NCI-H2107 treated with DMSO at 0.1 percent for 48 hours (cell line): ENCODE measurements at regions not wholly inside any gene's neighbourhood (a gene's known extent, or its start where the extent isn't known, plus 50 kb on each side); places are given as distances from the start of the nearest gene placed in this dataset.

Experiments
- DNase-seq: peaks from one replicate; lab custom pipeline; 2025; ENCODE audit not compliant: unreplicated experiment; lab: John Stamatoyannopoulos, UW

- no peak for DNase-seq
Measured at GRCh38 chr2:16566701-16567100, 98.9 kb downstream of the CYRIA start.

GRCh38 chr2:16565481-16565880 is 100.2 kb downstream of the CYRIA start:
- DNase-seq = no peak

DNA sequence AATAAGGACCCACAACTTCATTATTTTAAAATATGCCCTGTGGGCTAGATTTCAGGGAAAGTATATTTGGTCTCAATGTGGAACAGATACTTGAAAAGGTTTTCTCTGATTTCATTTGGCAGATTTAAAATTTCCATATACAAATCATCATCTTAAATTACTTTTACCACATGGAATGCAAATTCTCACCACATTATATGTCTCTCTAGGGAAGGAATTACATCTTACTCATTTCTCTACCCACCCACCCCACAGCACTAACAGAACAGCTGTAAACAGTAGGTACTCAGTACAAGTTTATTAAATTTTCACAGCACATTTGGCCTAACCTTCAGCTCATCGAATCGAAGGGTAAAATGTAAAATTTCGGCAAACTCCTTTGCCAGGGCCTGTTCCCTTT is 104.0 kb downstream of the CYRIA start:
- no peak for DNase-seq

DNA sequence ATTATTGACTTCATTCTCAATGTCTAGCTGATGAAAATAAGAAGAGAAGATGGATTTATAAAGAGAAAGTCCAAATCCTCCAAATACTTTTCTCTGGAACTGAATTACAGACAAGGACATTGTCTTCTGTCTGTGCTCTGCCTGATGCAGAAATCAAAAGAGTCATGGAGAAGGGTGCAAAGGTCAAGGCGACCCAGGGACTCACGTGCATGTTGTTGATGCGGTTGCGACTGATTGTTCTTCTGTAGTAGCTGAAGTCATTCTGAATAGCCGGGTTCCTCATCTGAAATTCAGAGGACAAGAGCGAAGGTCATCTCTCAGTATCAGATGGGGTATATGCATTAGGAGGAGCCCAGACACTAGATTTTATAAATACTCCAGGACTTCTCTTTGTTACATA is 104.4 kb downstream of the CYRIA start:
- no peak for DNase-seq

GRCh38 chr2:16559278-16560067 is 106.2 kb downstream of the CYRIA start:
- DNase-seq = no peak

GRCh38 chr2:16554060-16554583 is 111.5 kb downstream of the CYRIA start:
- DNase-seq = no peak

DNA sequence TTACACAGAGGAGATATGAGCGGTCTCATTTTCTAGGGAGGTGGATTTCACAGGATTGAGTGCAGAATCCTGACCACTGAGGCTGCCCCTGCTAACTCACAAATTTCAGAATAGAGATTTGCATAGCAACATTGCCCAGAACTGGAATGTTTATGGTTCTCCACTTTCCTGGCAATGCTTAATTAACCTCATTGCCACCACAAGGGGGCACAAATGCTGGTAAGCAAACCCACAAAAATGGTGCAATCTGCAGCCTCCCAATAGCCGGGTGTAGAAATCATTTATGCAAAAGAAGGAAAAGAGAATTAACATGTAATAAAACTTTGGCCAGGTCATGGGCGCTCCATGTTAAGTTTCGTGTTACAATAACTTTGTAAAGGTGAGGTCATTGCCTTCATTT is 112.4 kb downstream of the CYRIA start:
- no peak for DNase-seq

GRCh38 chr2:16552202-16552601 is 113.4 kb downstream of the CYRIA start:
- DNase-seq = no peak

- no peak for DNase-seq
Measured at GRCh38 chr2:16548036-16548435, 117.6 kb downstream of the CYRIA start.

DNA sequence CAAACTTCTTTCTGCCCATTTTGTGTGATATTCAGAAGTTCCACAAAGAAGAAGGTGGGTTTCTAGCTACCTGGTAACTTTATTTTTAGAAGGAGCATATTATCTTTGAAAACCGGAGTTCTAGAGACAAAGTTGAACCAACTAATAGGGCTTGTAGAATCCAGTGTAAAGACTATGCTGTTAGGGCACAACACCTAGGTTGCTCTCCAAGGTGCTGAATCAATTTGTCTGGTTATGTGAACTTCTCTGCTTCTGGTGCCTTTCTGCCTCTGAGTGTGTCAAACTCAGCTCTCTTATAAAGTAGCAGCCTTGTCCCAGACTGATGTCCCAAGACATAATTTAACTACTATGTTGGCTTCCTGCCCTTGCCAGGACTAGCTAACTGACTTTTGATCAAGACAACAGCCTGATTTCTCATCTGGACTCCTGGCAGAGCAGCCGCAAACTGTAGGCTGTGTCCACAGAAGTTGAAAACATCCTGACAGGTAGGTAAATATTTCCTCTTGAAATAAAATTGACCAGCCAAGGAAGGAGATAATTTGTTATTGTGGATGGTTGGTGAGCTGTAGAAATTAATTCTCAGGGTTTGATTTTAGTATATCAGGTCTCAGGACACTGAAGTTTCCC is 119.4 kb downstream of the CYRIA start:
- no peak for DNase-seq

DNA sequence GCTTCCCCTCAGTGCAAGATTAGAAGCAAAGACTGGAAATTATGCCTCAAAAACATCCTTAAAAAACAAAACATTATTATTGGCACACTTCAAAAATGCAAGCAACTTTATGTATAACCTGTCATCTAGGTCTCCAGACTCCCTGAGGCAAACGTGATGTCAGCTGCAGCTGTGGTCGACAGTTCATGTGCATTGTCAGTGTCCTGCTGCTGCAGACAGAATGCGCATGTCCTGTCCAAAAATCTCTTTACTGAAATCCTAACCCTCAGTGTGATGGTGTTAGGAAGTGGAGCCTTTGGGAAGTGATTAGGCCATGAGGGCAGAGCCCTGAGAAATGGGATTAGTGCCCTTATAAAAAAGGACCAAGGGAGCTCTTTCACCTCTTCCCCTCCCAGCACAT is 126.9 kb downstream of the CYRIA start:
- DNase-seq = no peak

DNA sequence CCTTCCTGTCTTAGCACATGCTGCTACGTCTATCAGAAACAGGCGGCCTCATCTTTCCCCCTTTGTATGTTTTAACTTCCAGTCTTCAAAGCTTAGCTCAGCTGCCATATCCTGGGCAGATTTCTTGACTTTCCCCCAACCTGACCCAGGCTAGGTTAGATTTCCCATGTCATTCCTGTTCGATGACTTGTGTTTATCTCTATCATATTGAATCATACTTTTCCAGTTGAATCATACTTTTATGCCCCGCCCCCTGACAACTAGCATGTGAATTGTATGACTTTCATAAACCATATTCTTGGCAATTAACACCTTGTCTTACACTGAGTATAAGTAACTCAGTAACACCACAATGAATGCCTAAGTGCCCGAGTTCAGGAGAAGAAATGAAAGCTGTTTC is 128.3 kb downstream of the CYRIA start:
- DNase-seq = no peak

DNA sequence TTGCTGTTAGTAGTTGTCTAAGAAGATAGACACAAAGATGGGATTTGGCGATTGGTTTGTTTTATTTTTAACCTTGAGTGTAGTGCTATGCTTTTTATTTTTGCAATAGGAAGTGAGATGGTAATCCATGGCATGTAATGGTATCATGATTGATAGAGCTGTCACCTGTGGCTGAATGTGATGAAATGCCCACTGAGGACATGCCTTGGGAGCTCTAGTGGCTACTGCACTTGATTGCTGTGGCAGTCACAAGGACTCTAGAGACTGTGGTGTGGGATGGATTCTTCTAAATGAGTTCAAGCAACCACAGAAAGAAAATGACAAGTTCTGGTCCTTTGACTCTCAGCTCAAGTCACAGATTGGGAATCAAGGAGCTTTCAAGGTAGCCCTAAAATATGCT is 139.4 kb downstream of the CYRIA start:
- DNase-seq = no peak

DNA sequence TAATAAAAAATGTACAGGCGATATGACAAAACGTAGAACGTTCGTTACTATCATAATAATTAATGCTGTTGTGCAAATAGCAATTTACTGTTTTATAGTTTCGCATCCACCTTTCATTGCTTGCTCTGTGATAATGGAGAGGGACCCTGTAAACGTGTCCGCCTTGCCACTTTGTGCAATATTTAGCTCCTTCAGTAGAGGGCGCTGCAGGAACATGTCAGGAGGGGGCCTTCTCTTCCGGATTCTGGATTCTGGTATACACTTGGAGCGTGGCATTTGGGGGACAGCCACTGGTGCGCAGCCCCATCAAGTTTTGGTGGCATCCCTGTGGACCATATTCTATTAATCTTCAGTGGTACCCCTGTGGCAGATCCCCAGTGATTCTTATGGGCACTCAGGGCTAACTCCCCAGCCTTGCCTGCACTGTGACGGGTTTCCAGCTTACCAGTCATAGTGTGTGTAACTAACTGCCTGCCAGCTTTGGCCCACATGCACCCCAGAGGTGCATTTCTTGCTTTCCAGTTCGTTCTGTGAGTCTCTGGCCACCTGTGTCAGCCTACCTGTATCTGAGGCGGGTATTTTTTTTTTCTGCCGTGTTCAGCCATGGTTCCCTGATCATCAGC is 140.3 kb downstream of the CYRIA start:
- no peak for DNase-seq

GRCh38 chr2:16523711-16524110 is 141.9 kb downstream of the CYRIA start:
- DNase-seq = no peak

- no peak for DNase-seq
Measured at GRCh38 chr2:16522031-16522831, 143.4 kb downstream of the CYRIA start.

GRCh38 chr2:16520891-16521290 is 144.7 kb downstream of the CYRIA start:
- DNase-seq = no peak

DNA sequence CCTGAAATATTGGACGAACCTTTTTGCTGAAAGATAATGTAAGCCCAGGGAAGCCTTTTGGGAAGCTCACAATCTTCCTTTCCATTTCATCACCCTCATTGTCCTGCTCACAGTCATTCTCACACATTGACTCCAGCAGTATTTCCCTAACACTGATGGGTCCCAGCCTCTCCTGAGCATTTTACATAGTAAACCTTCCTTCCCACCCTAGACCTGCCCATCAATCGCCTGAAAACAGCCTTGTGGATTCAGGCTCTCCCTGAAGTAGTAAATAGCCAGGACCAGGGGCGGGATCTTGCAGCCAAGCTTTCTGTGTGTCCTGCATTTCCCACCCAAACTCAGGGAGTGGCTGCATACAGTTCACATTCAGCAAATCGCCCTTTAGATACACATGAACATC is 149.9 kb downstream of the CYRIA start:
- DNase-seq = no peak

- DNase-seq = no peak
Measured at GRCh38 chr2:16513626-16514025, 152.0 kb downstream of the CYRIA start.

- no peak for DNase-seq
Measured at GRCh38 chr2:16511041-16511440, 154.6 kb downstream of the CYRIA start.

- no peak for DNase-seq
Measured at GRCh38 chr2:16509042-16509441, 156.6 kb downstream of the CYRIA start.
